Mesendoderm (in vitro differentiated cells): ENCODE measurements at regions not wholly inside any gene's neighbourhood (a gene's known extent, or its start where the extent isn't known, plus 50 kb on each side); places are given as distances from the start of the nearest gene placed in this dataset.

Experiments used
- DNase-seq: peaks from one replicate; pipeline ENCODE4 v3.0.0; 2013
- H2AK5ac ChIP-seq: 2 replicates; pipeline ENCODE4 v1.6.1; 2013; ENCODE audit warnings: low read length, inconsistent platforms
- H2BK120ac ChIP-seq: 2 replicates; pipeline ENCODE4 v1.6.1; 2013; ENCODE audit warnings: low read depth, mild to moderate bottlenecking, low read length, moderate library complexity, mixed read lengths
- H2BK15ac ChIP-seq: replicated peaks from 2 replicates; pipeline ENCODE4 v1.6.1; 2013; ENCODE audit warnings: low read depth, mild to moderate bottlenecking, moderate library complexity
- H2BK5ac ChIP-seq: 2 replicates; pipeline ENCODE4 v1.6.1; 2013; ENCODE audit warnings: low read length, inconsistent platforms
- H3K18ac ChIP-seq: 2 replicates; pipeline ENCODE4 v1.6.1; 2013; ENCODE audit warnings: mild to moderate bottlenecking, low read length, mixed read lengths
- H3K23ac ChIP-seq: one replicate; pipeline ENCODE4 v1.6.1; 2013; ENCODE audit warnings: low read length
- H3K27ac ChIP-seq: 2 replicates; pipeline ENCODE4 v1.5.1; 2013; ENCODE audit warnings: low read depth, mild to moderate bottlenecking, inconsistent platforms, low read length, moderate library complexity
- H3K27me3 ChIP-seq: 2 replicates; pipeline ENCODE4 v1.6.1; 2013; ENCODE audit warnings: low read length, control low read depth, mild to moderate bottlenecking, inconsistent platforms; ENCODE audit not compliant: insufficient read depth, poor library complexity
- H3K36me3 ChIP-seq: 2 replicates; pipeline ENCODE4 v1.6.1; 2013; ENCODE audit warnings: low read length, inconsistent platforms; ENCODE audit not compliant: control insufficient read depth, insufficient read depth
- H3K4ac ChIP-seq: one replicate; pipeline ENCODE4 v1.6.1; 2013; ENCODE audit warnings: low read depth, mild to moderate bottlenecking, low read length, moderate library complexity
- H3K4me1 ChIP-seq: 2 replicates; pipeline ENCODE4 v1.6.1; 2013; ENCODE audit warnings: low read depth, low read length, inconsistent platforms; ENCODE audit not compliant: control insufficient read depth
- H3K4me2 ChIP-seq: 2 replicates; pipeline ENCODE4 v1.6.1; 2013; ENCODE audit warnings: low read length
- H3K4me3 ChIP-seq: 2 replicates; pipeline ENCODE4 v1.5.1; 2013; ENCODE audit warnings: mild to moderate bottlenecking, low read length
- H3K56ac ChIP-seq: one replicate; pipeline ENCODE4 v1.6.1; 2013; ENCODE audit warnings: low read length
- H3K79me1 ChIP-seq: 2 replicates; pipeline ENCODE4 v1.6.1; 2013; ENCODE audit warnings: low read length, inconsistent platforms
- H3K79me2 ChIP-seq: 2 replicates; pipeline ENCODE4 v1.6.1; 2013; ENCODE audit warnings: mild to moderate bottlenecking, low read length; ENCODE audit not compliant: control insufficient read depth, insufficient read depth
- H3K9ac ChIP-seq: 2 replicates; pipeline ENCODE4 v1.6.1; 2013; ENCODE audit warnings: low read length, inconsistent platforms
- H4K5ac ChIP-seq: one replicate; pipeline ENCODE4 v1.6.1; 2013; ENCODE audit warnings: low read length
- H4K8ac ChIP-seq: one replicate; pipeline ENCODE4 v1.6.1; 2013; ENCODE audit warnings: low read depth, mild to moderate bottlenecking, control low read depth, low read length, moderate library complexity
- WGBS: extraction: QIAGEN DNeasy Blood & Tissue Kit; methylation state at CpG from one replicate; pipeline ENCODE4 v1.1.7; 2013; ENCODE audit warnings: low lambda C conversion rate, missing lambda C conversion rate; ENCODE audit not compliant: insufficient coverage; ENCODE audit errors: extremely low coverage; 5-methylcytosine and 5-hydroxymethylcytosine counted together

DNA sequence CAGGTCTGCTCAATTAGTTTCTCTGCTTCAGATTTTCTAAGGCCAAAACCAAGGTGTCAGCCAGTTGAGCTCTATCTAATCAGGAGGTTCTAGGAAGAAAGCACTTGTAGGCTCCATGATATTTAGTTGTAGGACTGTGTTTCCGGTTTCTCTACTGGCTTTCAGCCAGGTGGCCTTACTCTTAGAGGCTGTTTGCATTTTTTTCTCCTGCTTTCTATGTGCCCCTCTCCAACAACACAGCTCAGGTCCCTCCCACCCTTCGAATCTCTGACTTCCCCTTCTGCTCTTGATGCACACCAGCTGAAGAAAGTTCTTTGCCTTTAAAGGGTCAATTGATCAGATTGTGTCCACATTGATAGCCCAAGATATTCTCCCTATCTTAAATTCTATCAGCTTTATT, 245.2 kb downstream of the RAB28 start:
- Histone ChIP-seq H3K27ac (no peak overlapping the region), H2AK5ac (no peak overlapping the region), H3K9ac (no peak overlapping the region), H3K36me3 (no peaks in the 10 kb centered on the region), H3K79me2 (no peaks in the 10 kb centered on the region), H3K56ac (no peak overlapping the region), H4K8ac (no peak overlapping the region), H4K5ac (no peak overlapping the region), H3K18ac (no peak overlapping the region), H2BK120ac (no peak overlapping the region), H2BK5ac (no peak overlapping the region), H3K4me3 (no peak overlapping the region), H3K23ac (no peak overlapping the region), H3K27me3 (no peaks in the 10 kb centered on the region), H3K4me2 (no peak overlapping the region), H3K4me1 (no peaks in the 10 kb centered on the region), H3K4ac (no peak overlapping the region), H2BK15ac (no peak overlapping the region), H3K79me1 (no peaks in the 10 kb centered on the region)
- no CpG with 5 or more reads among the region's 2 CpGs for WGBS
- DNase-seq, result peak; percentile 8

DNA sequence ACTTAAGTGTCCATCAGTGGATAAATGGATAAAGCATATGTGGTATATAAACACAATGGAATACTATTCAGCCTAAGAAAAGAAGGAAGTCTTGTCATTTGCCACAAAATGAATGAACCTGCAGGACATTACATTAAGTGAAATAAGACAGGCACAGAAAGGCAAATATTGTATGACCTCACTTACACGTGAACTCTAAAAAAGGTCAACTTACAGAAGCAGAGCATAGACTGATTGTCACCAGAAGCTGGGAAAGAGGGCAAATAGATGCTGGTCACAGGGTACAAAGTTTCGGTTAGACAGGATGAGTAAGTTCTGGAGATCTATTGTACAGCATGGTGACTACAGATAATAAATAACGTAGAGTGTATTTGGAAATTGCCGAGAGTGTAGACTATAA, 247.7 kb downstream of the RAB28 start:
- Histone ChIP-seq H3K4me3 (no peak overlapping the region), H2AK5ac (no peak overlapping the region), H4K5ac (no peak overlapping the region), H3K4me2 (no peak overlapping the region), H3K18ac (no peak overlapping the region), H2BK120ac (no peak overlapping the region), H3K27me3 (no peaks in the 10 kb centered on the region), H3K23ac (no peak overlapping the region), H2BK5ac (no peak overlapping the region), H3K79me1 (no peaks in the 10 kb centered on the region), H3K27ac (no peak overlapping the region), H3K36me3 (no peaks in the 10 kb centered on the region), H4K8ac (no peak overlapping the region), H3K4ac (no peak overlapping the region), H3K9ac (no peak overlapping the region), H2BK15ac (no peak overlapping the region), H3K4me1 (no peaks in the 10 kb centered on the region), H3K79me2 (no peaks in the 10 kb centered on the region), H3K56ac (no peak overlapping the region)
- WGBS, result no CpG with 5 or more reads among the region's 4 CpGs
- no peak for DNase-seq

DNA sequence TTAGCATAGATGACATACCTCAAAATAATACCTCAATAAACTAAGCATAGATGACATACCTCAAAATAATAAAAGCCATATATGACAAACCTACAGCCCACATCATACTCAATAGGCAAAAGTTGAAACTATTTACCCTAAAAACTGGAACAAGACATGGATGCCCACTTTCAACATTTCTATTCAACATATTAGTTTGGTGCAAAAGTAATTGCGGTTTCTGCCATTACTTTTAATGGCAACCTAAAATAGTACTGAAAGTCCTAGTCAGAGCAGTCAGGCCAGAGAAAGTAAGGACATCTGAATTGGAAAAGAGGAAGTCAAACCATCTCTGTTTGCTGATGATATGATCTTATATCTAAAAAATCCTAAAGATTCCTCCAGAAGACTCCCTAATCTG, 250.4 kb downstream of the RAB28 start:
- no peak overlapping the region for H3K4ac ChIP-seq
- no peak overlapping the region for H3K23ac ChIP-seq
- H4K5ac ChIP-seq, result no peak overlapping the region
- H3K27me3 ChIP-seq, result no peaks in the 10 kb centered on the region
- no CpG with 5 or more reads among the region's 1 CpG for WGBS
- DNase-seq, result no peak
- no peak overlapping the region for H2BK120ac ChIP-seq
- no peak overlapping the region for H2BK5ac ChIP-seq
- H3K36me3 ChIP-seq, result no peaks in the 10 kb centered on the region
- no peak overlapping the region for H3K4me3 ChIP-seq
- H3K27ac ChIP-seq, result no peak overlapping the region
- no peak overlapping the region for H2AK5ac ChIP-seq
- H3K4me2 ChIP-seq, result no peak overlapping the region
- H3K4me1 ChIP-seq, result no peaks in the 10 kb centered on the region
- H3K56ac ChIP-seq, result no peak overlapping the region
- no peak overlapping the region for H3K18ac ChIP-seq
- no peak overlapping the region for H2BK15ac ChIP-seq
- H3K9ac ChIP-seq, result no peak overlapping the region
- no peaks in the 10 kb centered on the region for H3K79me2 ChIP-seq
- H3K79me1 ChIP-seq, result no peaks in the 10 kb centered on the region
- H4K8ac ChIP-seq, result no peak overlapping the region

DNA sequence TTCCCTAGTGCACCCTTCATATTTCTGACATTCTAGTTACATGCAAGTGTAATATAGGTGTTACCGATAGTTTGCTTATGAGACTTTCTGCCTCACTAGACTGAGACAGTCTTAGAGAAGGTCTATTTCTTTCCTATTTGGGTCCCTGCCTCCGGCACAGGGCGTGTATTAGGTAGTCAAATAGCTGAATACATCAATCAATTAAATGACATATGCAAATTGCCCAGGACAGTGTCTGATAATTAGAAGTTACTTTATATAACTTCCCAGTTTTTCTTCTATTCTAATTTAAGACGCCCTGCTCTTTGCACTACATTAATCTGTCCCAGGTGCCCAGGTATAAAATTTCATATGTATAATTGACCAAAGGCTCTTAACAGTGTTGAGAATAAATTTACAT, 264.2 kb downstream of the RAB28 start:
- Histone ChIP-seq H3K4ac (no peak overlapping the region), H4K8ac (no peak overlapping the region), H2BK15ac (no peak overlapping the region), H4K5ac (no peak overlapping the region), H3K23ac (no peak overlapping the region), H3K27ac (no peak overlapping the region), H2BK120ac (no peak overlapping the region), H3K27me3 (no peaks in the 10 kb centered on the region), H3K4me2 (no peak overlapping the region), H3K18ac (no peak overlapping the region), H3K4me1 (no peaks in the 10 kb centered on the region), H2BK5ac (no peak overlapping the region), H3K79me1 (no peaks in the 10 kb centered on the region), H3K9ac (no peak overlapping the region), H3K36me3 (no peaks in the 10 kb centered on the region), H3K79me2 (no peaks in the 10 kb centered on the region), H2AK5ac (no peak overlapping the region), H3K4me3 (no peak overlapping the region), H3K56ac (no peak overlapping the region)
- no CpG with 5 or more reads among the region's 4 CpGs for WGBS
- DNase-seq, result no peak

DNA sequence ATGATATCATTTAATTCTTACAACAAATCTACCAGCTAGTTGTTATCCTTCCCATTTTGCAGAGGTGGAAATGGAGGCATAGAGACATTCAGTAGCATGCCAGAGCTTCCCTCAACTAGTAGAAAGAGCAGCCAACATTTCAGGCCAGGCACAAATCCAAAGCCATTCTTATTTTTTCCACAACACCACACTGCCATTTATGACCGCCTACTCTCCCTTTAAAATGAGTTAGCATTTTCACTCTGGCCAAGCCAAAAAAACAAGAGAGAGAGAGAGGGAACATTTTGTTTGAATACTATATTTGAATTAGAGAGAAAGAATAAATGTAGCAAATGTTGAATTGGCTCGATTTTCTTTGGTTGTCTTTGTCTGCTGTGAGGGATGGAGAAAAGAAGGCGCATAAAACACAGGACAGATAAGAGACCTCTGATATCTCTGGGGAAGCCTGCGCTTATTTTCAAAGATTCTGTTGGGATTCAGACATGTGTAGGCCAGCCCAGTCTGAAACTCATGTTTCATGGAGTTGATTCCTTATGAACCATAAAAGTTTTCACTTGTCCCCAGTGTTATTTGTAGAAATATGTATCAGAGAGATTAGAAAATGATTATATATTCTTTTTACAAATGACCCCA, 265.7 kb downstream of the RAB28 start:
- no peak overlapping the region for H4K5ac ChIP-seq
- H4K8ac ChIP-seq, result no peak overlapping the region
- no peak overlapping the region for H3K4me3 ChIP-seq
- no peak for DNase-seq
- no peak overlapping the region for H3K18ac ChIP-seq
- H3K9ac ChIP-seq, result no peak overlapping the region
- H2BK5ac ChIP-seq, result no peak overlapping the region
- no CpG with 5 or more reads among the region's 4 CpGs for WGBS
- H3K79me1 ChIP-seq, result no peaks in the 10 kb centered on the region
- H2AK5ac ChIP-seq, result no peak overlapping the region
- H3K4ac ChIP-seq, result no peak overlapping the region
- no peaks in the 10 kb centered on the region for H3K79me2 ChIP-seq
- H2BK120ac ChIP-seq, result no peak overlapping the region
- H3K36me3 ChIP-seq, result no peaks in the 10 kb centered on the region
- H3K56ac ChIP-seq, result no peak overlapping the region
- H3K27me3 ChIP-seq, result no peaks in the 10 kb centered on the region
- no peak overlapping the region for H3K27ac ChIP-seq
- no peak overlapping the region for H3K23ac ChIP-seq
- no peaks in the 10 kb centered on the region for H3K4me1 ChIP-seq
- no peak overlapping the region for H2BK15ac ChIP-seq
- no peak overlapping the region for H3K4me2 ChIP-seq

DNA sequence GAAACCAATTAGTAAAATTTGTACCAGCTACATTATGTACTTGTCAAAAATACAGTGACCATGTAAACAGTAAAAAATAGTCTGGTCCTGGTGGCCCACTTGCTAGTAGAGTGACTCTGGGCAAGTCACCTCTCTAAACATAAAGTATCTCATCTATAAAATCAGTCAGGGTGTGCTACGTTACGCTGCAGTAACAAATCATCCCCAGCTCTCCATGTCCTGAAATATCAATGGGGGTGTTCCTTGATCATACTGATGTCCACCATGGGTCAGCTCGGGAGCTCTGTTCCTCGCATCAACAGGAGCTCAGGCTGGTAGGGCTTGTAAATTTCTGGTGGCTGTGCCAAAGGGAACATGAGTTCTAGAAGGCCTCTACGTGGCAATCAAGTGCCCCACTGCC, 268.6 kb downstream of the RAB28 start:
- Histone ChIP-seq H3K4me2 (no peak overlapping the region), H3K27ac (no peak overlapping the region), H3K4ac (no peak overlapping the region), H3K27me3 (no peaks in the 10 kb centered on the region), H3K9ac (no peak overlapping the region), H2BK5ac (no peak overlapping the region), H2AK5ac (no peak overlapping the region), H3K56ac (no peak overlapping the region), H3K36me3 (no peaks in the 10 kb centered on the region), H3K4me1 (no peaks in the 10 kb centered on the region), H3K23ac (no peak overlapping the region), H2BK15ac (no peak overlapping the region), H3K79me1 (no peaks in the 10 kb centered on the region), H2BK120ac (no peak overlapping the region), H3K18ac (no peak overlapping the region), H3K4me3 (no peak overlapping the region), H4K5ac (no peak overlapping the region), H3K79me2 (no peaks in the 10 kb centered on the region), H4K8ac (no peak overlapping the region)
- no CpG with 5 or more reads among the region's 5 CpGs for WGBS
- no peak for DNase-seq
